ENCODE measurements at regions not wholly inside any gene's neighbourhood (a gene's known extent, or its start where the extent isn't known, plus 50 kb on each side); places are given as distances from the start of the nearest gene placed in this dataset.

- no peak for DNase-seq
Observed at GRCh38 chr20:22403632-22404361, 180.6 kb downstream of the FOXA2 start.

GRCh38 chr20:22403022-22403631 is 181.2 kb downstream of the FOXA2 start:
- no peak for DNase-seq

GRCh38 chr20:22402550-22402949 is 181.8 kb downstream of the FOXA2 start:
- DNase-seq, result no peak

- no peak for DNase-seq
Observed at GRCh38 chr20:22400440-22400839, 183.9 kb downstream of the FOXA2 start.

GRCh38 chr20:22394583-22394982 is 189.8 kb downstream of the FOXA2 start:
- no peak for DNase-seq

GRCh38 chr20:22390543-22390903 is 193.8 kb downstream of the FOXA2 start:
- DNase-seq, result no peak

GRCh38 chr20:22389836-22390542 is 194.4 kb downstream of the FOXA2 start:
- no peak for DNase-seq

GRCh38 chr20:22387452-22387851 is 196.9 kb downstream of the FOXA2 start:
- DNase-seq, result no peak

- no peak for DNase-seq
Observed at GRCh38 chr20:22386306-22386623, 198.1 kb downstream of the FOXA2 start.

- DNase-seq, result no peak
Observed at GRCh38 chr20:22385602-22386305, 198.6 kb downstream of the FOXA2 start.

- DNase-seq, result no peak
Observed at GRCh38 chr20:22384978-22385377, 199.4 kb downstream of the FOXA2 start.

- no peak for DNase-seq
Observed at GRCh38 chr20:22383156-22383555, 201.2 kb downstream of the FOXA2 start.

- no peak for DNase-seq
Observed at GRCh38 chr20:22382742-22383141, 201.6 kb downstream of the FOXA2 start.

GRCh38 chr20:22381812-22382416 is 202.5 kb downstream of the FOXA2 start:
- DNase-seq, result no peak

GRCh38 chr20:22379472-22379871 is 204.9 kb downstream of the FOXA2 start:
- DNase-seq, result no peak

GRCh38 chr20:22374678-22375590 is 209.4 kb downstream of the FOXA2 start:
- DNase-seq, result no peak

- no peak for DNase-seq
Observed at GRCh38 chr20:22374066-22374465, 210.3 kb downstream of the FOXA2 start.

- DNase-seq, result no peak
Observed at GRCh38 chr20:22373164-22373895, 211.0 kb downstream of the FOXA2 start.

- no peak for DNase-seq
Observed at GRCh38 chr20:22371843-22372242, 212.5 kb downstream of the FOXA2 start.

- DNase-seq, result no peak
Observed at GRCh38 chr20:22370137-22370536, 214.2 kb downstream of the FOXA2 start.

GRCh38 chr20:22369100-22369499 is 215.3 kb downstream of the FOXA2 start:
- no peak for DNase-seq
